ENCODE measurements at regions not wholly inside any gene's neighbourhood (a gene's known extent, or its start where the extent isn't known, plus 50 kb on each side); places are given as distances from the start of the nearest gene placed in this dataset.

- TF ChIP-seq CTCF (IDR thresholded peaks at IDR 0.05 in 4 of 5, conservative IDR thresholded peaks at IDR 0.05 in 1 of 5) = no peak
- TF ChIP-seq POLR2A (IDR thresholded peaks at IDR 0.05) = no peak
Measured at GRCh38 chrX:134721766-134722532, 63.7 kb upstream of the PLAC1 start.
